ENCODE measurements at regions not wholly inside any gene's neighbourhood (a gene's known extent, or its start where the extent isn't known, plus 50 kb on each side); places are given as distances from the start of the nearest gene placed in this dataset.
A peak's percentile ranks its signal among the peaks of the same experiment; 100 is the strongest.
"Not testable (repeated sequence)": the region's sequence is repeated elsewhere in the genome, so short reads cannot be mapped to it uniquely, and the experiment has no call there.

GRCh38 chr2:216774620-216775019 lies 79.3 kb upstream of the IGFBP5 start:
- peak; percentile 80 for DNase-seq

- peak; percentile 36 for DNase-seq
Measured at GRCh38 chr2:216774180-216774579, 78.8 kb upstream of the IGFBP5 start.

- no peak for DNase-seq
Measured at GRCh38 chr2:216773072-216773471, 77.7 kb upstream of the IGFBP5 start.

GRCh38 chr2:216770717-216771116 lies 75.4 kb upstream of the IGFBP5 start:
- no peak for DNase-seq

GRCh38 chr2:216770050-216770449 lies 74.7 kb upstream of the IGFBP5 start:
- no peak for DNase-seq

GRCh38 chr2:216769626-216770025 lies 74.3 kb upstream of the IGFBP5 start:
- DNase-seq = no peak

GRCh38 chr2:216768908-216769411 lies 73.6 kb upstream of the IGFBP5 start:
- DNase-seq = no peak

GRCh38 chr2:216765761-216766262 lies 70.5 kb upstream of the IGFBP5 start:
- no peak for DNase-seq

- DNase-seq = no peak
Measured at GRCh38 chr2:216763396-216763795, 68.0 kb upstream of the IGFBP5 start.

GRCh38 chr2:216761809-216762208 lies 66.5 kb upstream of the IGFBP5 start:
- no peak for DNase-seq

GRCh38 chr2:216761133-216761532 lies 65.8 kb upstream of the IGFBP5 start:
- DNase-seq = no peak

GRCh38 chr2:216758256-216759155 lies 63.2 kb upstream of the IGFBP5 start:
- DNase-seq = no peak

GRCh38 chr2:216757532-216757931 lies 62.2 kb upstream of the IGFBP5 start:
- DNase-seq = no peak

GRCh38 chr2:216756435-216756834 lies 61.1 kb upstream of the IGFBP5 start:
- DNase-seq = no peak

- no peak for DNase-seq
Measured at GRCh38 chr2:216754812-216755211, 59.5 kb upstream of the IGFBP5 start.

- no peak for DNase-seq
Measured at GRCh38 chr2:216754336-216754735, 59.0 kb upstream of the IGFBP5 start.

GRCh38 chr2:216752855-216753505 lies 57.6 kb upstream of the IGFBP5 start:
- no peak for DNase-seq

GRCh38 chr2:216750750-216751149 lies 55.4 kb upstream of the IGFBP5 start:
- DNase-seq = not testable (repeated sequence)

- DNase-seq = not testable (repeated sequence)
Measured at GRCh38 chr2:216746268-216746667, 50.9 kb upstream of the IGFBP5 start.

- DNase-seq = no peak
Measured at GRCh38 chr2:216745453-216745852, 50.1 kb upstream of the IGFBP5 start.

All from fibroblast of skin of abdomen (primary cell).